ENCODE measurements at regions not wholly inside any gene's neighbourhood (a gene's known extent, or its start where the extent isn't known, plus 50 kb on each side); places are given as distances from the start of the nearest gene placed in this dataset.

DNA sequence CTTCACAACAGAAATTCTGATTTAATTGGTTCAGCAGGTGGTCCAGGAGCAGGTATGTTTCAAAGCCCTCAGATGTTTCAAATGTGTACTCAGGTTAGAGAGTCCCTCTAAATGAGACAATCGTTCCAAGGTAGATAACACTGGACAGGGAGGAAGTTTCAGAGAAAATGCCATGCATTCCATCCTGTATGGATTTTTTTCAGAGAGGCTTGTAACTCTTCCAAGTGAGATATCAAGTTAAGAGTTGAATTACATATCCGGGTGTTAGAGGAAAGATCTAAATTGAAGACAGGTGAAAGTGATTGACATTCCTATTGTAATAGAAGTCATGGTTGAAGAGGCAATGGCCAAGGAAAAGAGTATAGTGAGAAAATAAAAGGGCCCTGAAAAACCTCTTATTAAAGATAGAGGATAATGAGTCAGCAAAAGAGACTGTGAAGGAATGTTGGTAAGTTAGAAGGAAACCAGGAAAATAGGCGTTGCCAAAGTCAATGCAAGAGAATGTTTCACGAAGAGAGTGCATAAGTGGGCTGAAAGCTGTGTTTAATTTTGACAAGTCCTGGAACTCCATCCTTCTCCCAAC is 105.8 kb downstream of the BMP4 start:
- no TSS peak for BruUV-seq (replicated peaks)
- FAIRE-seq (no peak), ATAC-seq (no peak), DNase-seq (ENCODE audit: extremely low read depth in 1 of 4, low spot score in 3 of 4) (no peak)
- WGBS (ENCODE audit: insufficient coverage, low coverage, missing lambda C conversion rate): 2% methylated on average over 4 of the region's 4 CpGs
- Histone ChIP-seq H3K4me2 (ENCODE audit: insufficient read depth, low read length) (no peak overlapping the region), H3K79me2 (ENCODE audit: control insufficient read depth, insufficient read depth, low read length) (no peaks in the 10 kb centered on the region), H2AFZ (ENCODE audit: low read depth, low read length) (no peak overlapping the region), H3K27me3 (ENCODE audit: control insufficient read depth in 2 of 2, insufficient read depth in 2 of 2, low read length in 2 of 2) (no peaks in the 10 kb centered on the region), H3K36me3 (ENCODE audit: control insufficient read depth, insufficient read depth, low read length) (no peaks in the 10 kb centered on the region), H3K9me3 (replicated peaks; ENCODE audit: control insufficient read depth, insufficient read depth, low read depth, low read length) (no peaks in the 10 kb centered on the region), H3K4me3 (no peak overlapping the region), H3K4me1 (replicated peaks in 1 of 2; ENCODE audit: control insufficient read depth in 2 of 2, insufficient read depth in 2 of 2, low read length in 2 of 2) (no peaks in the 10 kb centered on the region), H3K9me1 (ENCODE audit: control insufficient read depth, insufficient read depth, low read length) (no peaks in the 10 kb centered on the region), H3K9ac (ENCODE audit: insufficient read depth in 1 of 2, low read depth in 2 of 2, low read length in 2 of 2) (no peak overlapping the region), H4K20me1 (replicated peaks; ENCODE audit: control insufficient read depth, insufficient read depth, low read length) (no peaks in the 10 kb centered on the region), H3K27ac (ENCODE audit: extremely low read depth, low read depth, low read length) (no peak overlapping the region)
- CTCF ChIA-PET (ENCODE audit: low intra/inter-chr PET ratio): no interaction called here
- intact Hi-C loops (cut with micrococcal nuclease): no loop called here
- in situ Hi-C loops (cut with MboI): no loop called here
- POLR2A ChIA-PET: no interaction called here
- TF ChIP-seq ESRRB (CRISPR knock-in tag; IDR thresholded peaks at IDR 0.05; ENCODE audit: borderline replicate concordance): no peak
- no peak for TF ChIP-seq U2AF1 (optimal IDR thresholded peaks at IDR 0.05; ENCODE audit: low read depth, low read length)
- TF ChIP-seq, protein P1, sequence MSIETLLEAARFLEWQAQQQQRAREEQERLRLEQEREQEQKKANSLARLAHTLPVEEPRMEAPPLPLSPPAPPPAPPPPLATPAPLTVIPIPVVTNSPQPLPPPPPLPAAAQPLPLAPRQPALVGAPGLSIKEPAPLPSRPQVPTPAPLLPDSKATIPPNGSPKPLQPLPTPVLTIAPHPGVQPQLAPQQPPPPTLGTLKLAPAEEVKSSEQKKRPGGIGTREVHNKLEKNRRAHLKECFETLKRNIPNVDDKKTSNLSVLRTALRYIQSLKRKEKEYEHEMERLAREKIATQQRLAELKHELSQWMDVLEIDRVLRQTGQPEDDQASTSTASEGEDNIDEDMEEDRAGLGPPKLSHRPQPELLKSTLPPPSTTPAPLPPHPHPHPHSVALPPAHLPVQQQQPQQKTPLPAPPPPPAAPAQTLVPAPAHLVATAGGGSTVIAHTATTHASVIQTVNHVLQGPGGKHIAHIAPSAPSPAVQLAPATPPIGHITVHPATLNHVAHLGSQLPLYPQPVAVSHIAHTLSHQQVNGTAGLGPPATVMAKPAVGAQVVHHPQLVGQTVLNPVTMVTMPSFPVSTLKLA (conservative IDR thresholded peaks at IDR 0.05): no peak
- TF ChIP-seq ZNF146 (CRISPR knock-in tag; IDR thresholded peaks at IDR 0.05; ENCODE audit: unreplicated experiment): no peak
- TF ChIP-seq, protein P2, sequence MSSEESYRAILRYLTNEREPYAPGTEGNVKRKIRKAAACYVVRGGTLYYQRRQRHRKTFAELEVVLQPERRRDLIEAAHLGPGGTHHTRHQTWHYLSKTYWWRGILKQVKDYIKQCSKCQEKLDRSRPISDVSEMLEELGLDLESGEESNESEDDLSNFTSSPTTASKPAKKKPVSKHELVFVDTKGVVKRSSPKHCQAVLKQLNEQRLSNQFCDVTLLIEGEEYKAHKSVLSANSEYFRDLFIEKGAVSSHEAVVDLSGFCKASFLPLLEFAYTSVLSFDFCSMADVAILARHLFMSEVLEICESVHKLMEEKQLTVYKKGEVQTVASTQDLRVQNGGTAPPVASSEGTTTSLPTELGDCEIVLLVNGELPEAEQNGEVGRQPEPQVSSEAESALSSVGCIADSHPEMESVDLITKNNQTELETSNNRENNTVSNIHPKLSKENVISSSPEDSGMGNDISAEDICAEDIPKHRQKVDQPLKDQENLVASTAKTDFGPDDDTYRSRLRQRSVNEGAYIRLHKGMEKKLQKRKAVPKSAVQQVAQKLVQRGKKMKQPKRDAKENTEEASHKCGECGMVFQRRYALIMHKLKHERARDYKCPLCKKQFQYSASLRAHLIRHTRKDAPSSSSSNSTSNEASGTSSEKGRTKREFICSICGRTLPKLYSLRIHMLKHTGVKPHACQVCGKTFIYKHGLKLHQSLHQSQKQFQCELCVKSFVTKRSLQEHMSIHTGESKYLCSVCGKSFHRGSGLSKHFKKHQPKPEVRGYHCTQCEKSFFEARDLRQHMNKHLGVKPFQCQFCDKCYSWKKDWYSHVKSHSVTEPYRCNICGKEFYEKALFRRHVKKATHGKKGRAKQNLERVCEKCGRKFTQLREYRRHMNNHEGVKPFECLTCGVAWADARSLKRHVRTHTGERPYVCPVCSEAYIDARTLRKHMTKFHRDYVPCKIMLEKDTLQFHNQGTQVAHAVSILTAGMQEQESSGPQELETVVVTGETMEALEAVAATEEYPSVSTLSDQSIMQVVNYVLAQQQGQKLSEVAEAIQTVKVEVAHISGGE (CRISPR knock-in tag; IDR thresholded peaks at IDR 0.05): no peak
- TF ChIP-seq, protein P3, sequence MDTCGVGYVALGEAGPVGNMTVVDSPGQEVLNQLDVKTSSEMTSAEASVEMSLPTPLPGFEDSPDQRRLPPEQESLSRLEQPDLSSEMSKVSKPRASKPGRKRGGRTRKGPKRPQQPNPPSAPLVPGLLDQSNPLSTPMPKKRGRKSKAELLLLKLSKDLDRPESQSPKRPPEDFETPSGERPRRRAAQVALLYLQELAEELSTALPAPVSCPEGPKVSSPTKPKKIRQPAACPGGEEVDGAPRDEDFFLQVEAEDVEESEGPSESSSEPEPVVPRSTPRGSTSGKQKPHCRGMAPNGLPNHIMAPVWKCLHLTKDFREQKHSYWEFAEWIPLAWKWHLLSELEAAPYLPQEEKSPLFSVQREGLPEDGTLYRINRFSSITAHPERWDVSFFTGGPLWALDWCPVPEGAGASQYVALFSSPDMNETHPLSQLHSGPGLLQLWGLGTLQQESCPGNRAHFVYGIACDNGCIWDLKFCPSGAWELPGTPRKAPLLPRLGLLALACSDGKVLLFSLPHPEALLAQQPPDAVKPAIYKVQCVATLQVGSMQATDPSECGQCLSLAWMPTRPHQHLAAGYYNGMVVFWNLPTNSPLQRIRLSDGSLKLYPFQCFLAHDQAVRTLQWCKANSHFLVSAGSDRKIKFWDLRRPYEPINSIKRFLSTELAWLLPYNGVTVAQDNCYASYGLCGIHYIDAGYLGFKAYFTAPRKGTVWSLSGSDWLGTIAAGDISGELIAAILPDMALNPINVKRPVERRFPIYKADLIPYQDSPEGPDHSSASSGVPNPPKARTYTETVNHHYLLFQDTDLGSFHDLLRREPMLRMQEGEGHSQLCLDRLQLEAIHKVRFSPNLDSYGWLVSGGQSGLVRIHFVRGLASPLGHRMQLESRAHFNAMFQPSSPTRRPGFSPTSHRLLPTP (IDR thresholded peaks at IDR 0.05; ENCODE audit: borderline replicate concordance, extremely low read depth, insufficient read length): no peak
- no peak for TF ChIP-seq THRAP3 (IDR thresholded peaks at IDR 0.05; ENCODE audit: borderline replicate concordance)
- no peak for TF ChIP-seq FIP1L1 (IDR thresholded peaks at IDR 0.05; ENCODE audit: low read depth, low read length, poor library complexity, severe bottlenecking)
- TF ChIP-seq FOXA1 (IDR thresholded peaks at IDR 0.05; ENCODE audit: borderline replicate concordance): no peak
- no peak for TF ChIP-seq ZBED1 (IDR thresholded peaks at IDR 0.05)
- TF ChIP-seq MAZ (CRISPR knock-in tag; conservative IDR thresholded peaks at IDR 0.05 in 1 of 2, IDR thresholded peaks at IDR 0.05 in 1 of 2): no peak
- TF ChIP-seq, protein P4, sequence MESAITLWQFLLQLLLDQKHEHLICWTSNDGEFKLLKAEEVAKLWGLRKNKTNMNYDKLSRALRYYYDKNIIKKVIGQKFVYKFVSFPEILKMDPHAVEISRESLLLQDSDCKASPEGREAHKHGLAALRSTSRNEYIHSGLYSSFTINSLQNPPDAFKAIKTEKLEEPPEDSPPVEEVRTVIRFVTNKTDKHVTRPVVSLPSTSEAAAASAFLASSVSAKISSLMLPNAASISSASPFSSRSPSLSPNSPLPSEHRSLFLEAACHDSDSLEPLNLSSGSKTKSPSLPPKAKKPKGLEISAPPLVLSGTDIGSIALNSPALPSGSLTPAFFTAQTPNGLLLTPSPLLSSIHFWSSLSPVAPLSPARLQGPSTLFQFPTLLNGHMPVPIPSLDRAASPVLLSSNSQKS (CRISPR knock-in tag; IDR thresholded peaks at IDR 0.05): no peak
- TF ChIP-seq HEY1 (CRISPR knock-in tag; IDR thresholded peaks at IDR 0.05; ENCODE audit: borderline replicate concordance): no peak
